Endothelial cell of umbilical vein (primary cell): ENCODE measurements at regions not wholly inside any gene's neighbourhood (a gene's known extent, or its start where the extent isn't known, plus 50 kb on each side); places are given as distances from the start of the nearest gene placed in this dataset.

Source experiments
- EZH2 ChIP-seq: IDR thresholded peaks from 2 replicates; pipeline ENCODE4 v1.6.1; 2012; ENCODE audit warnings: borderline replicate concordance, low read depth, mild to moderate bottlenecking, moderate library complexity, low read length, inconsistent platforms; ENCODE audit not compliant: severe bottlenecking
- FOS ChIP-seq: IDR thresholded peaks from 2 replicates; pipeline ENCODE4 v1.6.1; 2011; ENCODE audit warnings: mild to moderate bottlenecking, low read length, moderate library complexity, borderline replicate concordance; ENCODE audit not compliant: insufficient read depth
- POLR2A ChIP-seq: IDR thresholded peaks from 2 replicates; pipeline ENCODE4 v1.6.1; 2012; ENCODE audit warnings: low read depth, mild to moderate bottlenecking, control low read depth, low read length
- POLR2AphosphoS5 ChIP-seq: IDR thresholded peaks from 2 replicates; pipeline ENCODE4 v1.6.1; 2012; ENCODE audit warnings: low read depth, mild to moderate bottlenecking, control low read depth, low read length, moderate library complexity; ENCODE audit not compliant: insufficient read depth
- TF ChIP-seq, protein P1 (sequence below), 2 donors: IDR thresholded peaks; 1 replicate in 1 of 2; 2 replicates in 1 of 2; pipeline ENCODE4 v1.5.1; 2011; ENCODE audit warnings: low read length in 2 of 2, mild to moderate bottlenecking in 2 of 2, moderate library complexity in 2 of 2, control low read depth in 1 of 2, inconsistent platforms in 1 of 2, low read depth in 1 of 2; ENCODE audit not compliant: insufficient read depth in 1 of 2; ENCODE audit errors: extremely low read depth in 1 of 2

GRCh38 chr7:98753989-98754479, 115.8 kb downstream of the TMEM130 start:
- TF ChIP-seq, protein P1, sequence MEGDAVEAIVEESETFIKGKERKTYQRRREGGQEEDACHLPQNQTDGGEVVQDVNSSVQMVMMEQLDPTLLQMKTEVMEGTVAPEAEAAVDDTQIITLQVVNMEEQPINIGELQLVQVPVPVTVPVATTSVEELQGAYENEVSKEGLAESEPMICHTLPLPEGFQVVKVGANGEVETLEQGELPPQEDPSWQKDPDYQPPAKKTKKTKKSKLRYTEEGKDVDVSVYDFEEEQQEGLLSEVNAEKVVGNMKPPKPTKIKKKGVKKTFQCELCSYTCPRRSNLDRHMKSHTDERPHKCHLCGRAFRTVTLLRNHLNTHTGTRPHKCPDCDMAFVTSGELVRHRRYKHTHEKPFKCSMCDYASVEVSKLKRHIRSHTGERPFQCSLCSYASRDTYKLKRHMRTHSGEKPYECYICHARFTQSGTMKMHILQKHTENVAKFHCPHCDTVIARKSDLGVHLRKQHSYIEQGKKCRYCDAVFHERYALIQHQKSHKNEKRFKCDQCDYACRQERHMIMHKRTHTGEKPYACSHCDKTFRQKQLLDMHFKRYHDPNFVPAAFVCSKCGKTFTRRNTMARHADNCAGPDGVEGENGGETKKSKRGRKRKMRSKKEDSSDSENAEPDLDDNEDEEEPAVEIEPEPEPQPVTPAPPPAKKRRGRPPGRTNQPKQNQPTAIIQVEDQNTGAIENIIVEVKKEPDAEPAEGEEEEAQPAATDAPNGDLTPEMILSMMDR (IDR thresholded peaks at IDR 0.05; ENCODE audit: extremely low read depth in 1 of 2, insufficient read depth in 1 of 2, low read depth in 1 of 2, low read length in 2 of 2), result no peak
- TF ChIP-seq POLR2AphosphoS5 (no peak), POLR2A (no peak), EZH2 (no peak), FOS (no peak)
